Fibroblast of skin of scalp (primary cell): ENCODE measurements at regions not wholly inside any gene's neighbourhood (a gene's known extent, or its start where the extent isn't known, plus 50 kb on each side); places are given as distances from the start of the nearest gene placed in this dataset.

Source experiments
- DNase-seq: peaks from one replicate; pipeline ENCODE4 v3.0.0-alpha.2; 2013

DNA sequence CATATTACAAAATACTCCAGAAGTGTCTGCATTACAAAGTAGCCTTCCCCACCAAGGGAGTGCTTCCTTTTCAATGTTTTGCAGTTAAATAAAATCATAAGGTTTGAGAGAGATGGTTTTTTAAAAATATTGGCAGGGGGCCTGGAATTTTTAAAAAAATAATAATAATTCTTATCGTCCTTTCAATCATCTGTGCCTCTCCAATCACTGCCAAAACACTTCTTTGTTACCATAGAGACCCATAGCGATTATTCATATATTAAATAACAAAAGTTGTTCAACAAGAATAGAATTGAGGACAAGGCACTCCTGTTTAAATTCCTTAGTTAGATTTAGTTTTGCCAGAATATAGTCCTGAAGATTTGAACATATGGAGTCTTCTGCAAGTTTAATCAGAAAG is 203.1 kb downstream of the FAT4 start:
- DNase-seq: no peak

DNA sequence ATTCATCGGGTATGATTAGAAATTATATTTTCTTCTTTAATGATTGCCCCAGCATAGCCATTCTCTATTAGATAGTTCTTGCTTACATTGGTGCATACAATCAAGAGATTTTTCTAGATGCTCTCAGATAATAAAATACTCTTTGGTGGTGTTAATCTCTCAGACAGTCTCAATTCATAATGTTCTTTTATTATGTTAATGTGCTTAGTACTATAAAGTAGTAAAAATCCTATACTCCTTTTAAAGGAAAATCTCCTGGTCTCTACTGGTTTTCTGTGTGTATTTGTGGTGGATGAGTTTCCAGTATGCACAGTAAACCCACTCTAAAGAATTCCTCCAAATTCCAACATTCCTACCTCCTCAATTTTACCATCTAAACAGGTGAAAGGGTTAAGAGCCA is 203.5 kb downstream of the FAT4 start:
- DNase-seq: no peak

DNA sequence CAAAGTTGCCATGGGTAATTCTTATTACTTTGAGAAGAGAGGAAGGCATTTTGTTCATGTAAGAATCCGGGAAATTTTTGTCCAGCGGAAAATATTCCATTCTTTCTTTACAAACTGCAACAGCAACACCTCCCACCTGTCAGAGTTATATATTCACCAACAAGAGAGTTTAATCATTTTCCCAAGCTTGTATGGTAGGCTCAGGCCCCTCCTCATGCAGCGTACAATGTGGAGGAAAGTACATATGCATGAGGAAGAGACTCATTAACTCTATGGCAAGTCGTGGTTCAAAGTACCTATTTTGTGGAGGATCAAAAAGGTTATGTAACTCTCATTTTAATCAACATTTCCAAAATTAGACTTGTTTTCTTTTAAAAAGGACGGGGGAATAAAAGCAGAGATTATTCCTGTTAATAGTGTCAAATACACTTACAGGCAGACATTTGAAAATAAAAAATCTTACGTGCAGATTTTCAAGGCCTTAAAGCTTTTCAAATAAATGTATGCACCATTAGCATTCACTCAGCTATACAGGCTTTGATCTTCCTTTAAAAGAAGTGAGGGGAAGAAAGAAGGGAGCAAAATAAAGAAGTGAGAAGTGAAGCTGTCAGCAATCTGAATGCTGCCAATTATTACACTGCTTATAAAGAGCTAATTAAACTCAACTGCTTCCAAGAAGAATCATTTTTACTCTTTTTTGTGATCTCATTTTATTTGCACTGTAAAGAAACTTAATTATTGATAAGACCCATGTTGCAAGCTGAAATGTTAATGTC is 204.8 kb downstream of the FAT4 start:
- DNase-seq: no peak

DNA sequence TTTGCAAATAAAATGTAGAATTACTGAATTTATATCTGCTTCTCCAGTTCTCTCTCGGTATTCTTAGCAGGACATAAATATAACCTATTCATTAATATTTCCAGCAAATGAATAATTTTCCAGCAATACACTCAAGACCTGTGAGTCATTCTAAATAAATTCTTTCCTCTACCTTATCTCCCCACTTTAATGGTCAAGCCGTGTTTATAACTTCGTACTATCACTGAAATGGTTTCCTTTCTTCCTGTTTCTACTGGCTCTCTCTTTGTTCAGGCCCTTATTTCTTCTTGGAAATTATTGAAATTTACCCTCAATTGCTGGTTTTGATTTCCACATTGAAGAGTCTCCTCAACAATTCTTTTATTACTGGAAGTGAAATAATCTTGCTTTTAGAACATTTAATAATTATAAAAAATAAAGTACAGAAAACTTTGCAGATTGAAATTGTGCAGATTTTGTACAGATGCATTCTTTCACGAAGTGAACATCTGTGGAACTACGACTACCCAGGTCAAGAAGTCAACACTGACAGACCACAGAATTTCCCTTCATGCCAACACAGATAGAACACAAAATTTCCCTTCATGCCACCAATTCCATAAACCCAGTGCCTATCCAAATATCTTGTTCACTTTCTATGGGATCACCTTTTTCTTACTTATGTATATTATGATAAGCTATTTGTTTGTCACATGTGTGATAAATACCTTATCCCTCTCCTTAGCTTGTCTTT is 205.7 kb downstream of the FAT4 start:
- DNase-seq: no peak

DNA sequence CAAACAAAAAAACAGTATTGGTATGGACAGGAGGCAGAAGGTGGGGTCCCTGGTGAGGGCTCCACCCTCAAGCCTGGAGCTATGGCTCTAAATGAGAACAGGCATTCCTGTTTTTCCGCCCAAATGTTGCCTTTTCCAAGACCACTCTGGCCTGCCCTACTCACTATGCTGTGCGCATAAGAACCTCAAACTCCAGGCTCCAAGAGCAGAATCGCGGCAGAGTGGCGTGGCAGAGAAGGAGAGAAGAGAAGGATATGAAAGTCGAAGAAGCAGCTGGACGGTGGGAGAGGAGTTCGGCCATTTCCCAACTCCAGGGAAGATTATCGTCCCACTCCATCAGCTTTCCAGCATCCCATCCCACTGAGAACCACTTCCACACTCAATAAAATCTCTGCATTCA is 207.8 kb downstream of the FAT4 start:
- DNase-seq: no peak

DNA sequence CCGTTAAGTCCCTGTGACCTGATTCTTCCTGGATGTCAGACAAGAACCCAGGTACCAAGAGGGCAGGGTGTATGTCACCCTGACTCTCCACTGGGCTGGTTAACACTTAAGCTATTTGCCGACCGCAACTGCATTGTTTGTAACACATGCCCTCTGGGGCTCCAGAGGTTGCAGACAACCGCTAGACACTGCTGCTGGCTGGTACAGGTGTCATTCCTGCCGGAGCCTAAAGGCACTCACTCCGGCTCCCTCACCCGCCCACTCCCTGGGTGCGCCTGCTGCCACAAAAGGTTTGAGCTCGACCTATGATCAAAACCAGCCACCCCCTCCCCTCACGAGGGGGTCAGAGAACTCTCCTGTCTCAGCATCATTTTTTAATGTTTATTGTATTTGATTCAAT is 208.2 kb downstream of the FAT4 start:
- no peak for DNase-seq

DNA sequence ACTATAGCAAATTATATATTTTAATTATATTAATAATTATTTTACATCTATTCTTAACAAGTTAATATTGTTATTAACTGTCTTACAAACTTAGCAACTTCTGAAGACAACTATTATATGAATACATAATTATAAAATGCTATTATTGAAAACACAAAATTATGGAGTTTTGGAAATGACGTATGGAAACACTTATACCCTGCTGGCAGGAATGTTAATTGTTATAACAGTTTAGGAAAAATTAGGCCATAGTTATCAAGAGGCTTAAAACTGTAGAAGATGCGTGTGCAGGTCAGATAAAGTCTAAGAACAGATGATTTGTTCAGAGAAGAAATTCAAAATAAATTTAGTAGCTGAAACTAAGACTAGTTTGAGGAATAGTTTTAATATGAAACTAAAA is 211.7 kb downstream of the FAT4 start:
- DNase-seq: no peak

DNA sequence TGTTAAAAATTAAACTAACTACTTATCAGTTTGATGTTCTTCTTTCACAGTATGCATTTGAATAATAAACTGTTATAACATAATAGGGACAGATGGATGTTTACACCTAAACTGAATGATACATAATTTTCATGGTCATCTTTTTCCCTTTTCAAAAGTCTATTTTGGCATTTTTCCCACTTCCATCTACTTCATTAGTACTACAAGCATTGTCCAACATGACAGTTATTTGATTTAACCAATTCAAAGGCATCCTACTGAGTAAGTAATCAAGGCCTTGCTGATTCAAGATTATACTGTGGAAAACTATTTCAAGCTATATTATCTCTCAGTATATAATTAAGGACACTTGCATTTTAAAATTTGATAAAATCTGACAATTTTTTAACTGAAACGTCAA is 212.9 kb downstream of the FAT4 start:
- no peak for DNase-seq

DNA sequence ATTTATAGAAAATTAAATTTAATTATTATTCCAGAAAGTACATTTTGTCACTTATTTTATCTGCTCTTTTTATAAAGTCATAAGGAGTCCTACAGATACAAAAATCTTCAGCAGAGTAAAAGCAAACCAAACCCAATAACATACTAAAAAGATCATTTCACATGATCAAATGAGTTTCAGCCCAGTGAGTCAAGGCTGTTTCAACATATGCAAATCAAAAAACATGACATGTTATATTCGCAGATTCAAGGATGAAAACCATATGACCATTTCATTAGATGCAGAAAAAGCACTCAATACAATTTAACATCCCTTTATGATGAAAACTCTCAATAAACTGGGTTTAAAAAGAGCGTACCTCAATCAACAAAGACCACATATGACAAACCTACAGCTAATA is 214.3 kb downstream of the FAT4 start:
- DNase-seq: no peak

DNA sequence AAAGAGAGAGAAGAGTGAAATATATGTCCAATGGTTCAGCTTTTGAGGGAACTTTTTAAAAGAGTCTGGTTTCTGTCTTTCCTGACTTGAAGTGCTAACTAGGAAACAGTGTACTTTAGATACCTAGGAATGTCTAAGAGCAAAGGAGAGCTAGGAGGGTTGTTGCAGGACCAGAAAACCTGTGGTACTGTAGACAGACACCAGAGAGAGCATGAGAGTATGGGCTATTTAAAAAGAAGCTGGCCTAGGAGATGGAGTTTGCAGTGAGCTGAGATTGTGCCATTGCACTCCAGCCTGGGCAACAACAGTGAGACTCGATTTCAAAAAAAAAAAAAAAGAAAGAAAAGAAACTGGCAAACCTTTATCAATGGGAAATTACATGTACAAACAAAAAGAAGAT is 223.9 kb downstream of the FAT4 start:
- no peak for DNase-seq

DNA sequence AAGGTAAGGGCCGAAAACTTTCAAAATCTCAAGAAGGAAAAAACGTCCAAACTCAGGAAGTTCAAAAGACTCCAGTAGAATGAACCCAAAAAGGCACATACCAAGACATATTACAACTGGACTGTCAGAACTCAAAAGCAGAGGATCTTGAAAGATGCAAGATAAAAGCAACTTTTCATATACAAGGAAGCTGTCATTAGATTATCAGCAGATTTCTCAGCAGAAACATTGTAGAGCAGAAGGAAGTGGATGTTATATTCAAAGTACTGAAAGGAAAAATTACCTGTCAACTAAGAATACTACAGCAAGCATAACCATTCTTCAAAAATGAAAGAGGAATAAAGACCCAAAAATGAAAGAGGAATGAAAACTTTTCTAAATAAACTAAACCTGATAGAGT is 224.9 kb downstream of the FAT4 start:
- DNase-seq: no peak

DNA sequence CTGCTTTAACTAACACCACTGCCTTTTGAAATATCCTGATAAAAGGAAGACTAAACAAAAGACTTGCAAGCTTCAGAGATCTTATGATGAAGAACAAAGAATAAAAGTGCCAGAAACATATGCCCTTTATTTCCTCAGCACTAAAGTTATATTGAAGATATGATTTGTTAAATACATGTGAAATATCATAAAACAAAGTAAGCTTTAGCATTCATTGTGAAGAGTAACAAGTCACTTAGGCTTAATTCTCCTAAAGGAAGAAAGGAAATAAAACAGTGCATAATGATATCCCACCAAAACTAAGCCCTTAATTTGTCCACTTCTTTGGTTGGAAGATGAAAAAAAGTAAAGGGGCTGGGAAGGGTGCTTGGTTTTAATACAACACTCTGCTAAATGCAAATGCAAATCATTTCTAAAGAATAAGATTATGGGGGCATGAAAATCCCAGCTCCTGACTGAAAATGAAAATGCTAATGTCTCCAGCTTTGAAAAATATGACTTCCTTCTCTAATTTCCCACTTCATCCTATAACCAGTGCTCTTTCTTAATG is 227.2 kb downstream of the FAT4 start:
- DNase-seq: no peak

DNA sequence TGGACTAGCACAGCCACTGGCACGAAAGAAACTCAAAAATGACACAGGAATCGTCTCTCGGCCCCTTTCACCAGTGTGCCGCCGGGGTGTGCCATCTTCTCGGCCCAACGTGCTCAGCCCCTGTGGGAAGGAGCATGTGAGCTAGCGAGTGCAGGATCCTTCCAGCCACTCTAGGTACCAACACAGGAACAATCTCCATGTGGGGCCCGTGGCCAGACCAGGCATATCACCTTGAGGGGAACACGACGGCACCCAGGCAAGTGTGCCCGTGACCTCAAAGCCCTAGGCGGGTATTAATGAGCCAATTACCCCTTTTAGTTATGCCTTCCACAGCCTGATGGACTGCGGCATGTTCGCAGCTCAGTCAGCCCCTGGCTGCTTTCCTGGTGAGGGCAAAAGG is 231.5 kb downstream of the FAT4 start:
- DNase-seq: no peak

DNA sequence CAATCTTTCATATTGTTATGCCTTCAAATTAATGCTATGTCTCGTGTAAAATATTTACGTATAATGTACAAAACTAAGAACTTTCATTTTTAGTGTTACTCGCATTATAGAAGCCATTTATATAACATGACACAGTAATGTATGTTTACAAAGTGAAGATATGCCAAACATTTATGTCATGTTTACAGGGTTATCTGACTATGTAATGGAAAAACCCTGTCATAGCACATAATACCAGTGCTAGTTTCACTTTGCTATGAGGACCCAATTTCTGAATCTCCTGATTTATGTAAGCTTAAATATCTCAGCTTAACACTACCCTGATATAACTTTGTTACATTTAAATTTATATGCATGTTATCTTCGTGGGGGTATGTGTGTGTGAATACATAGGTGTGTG is 233.1 kb downstream of the FAT4 start:
- DNase-seq: peak; percentile 43

DNA sequence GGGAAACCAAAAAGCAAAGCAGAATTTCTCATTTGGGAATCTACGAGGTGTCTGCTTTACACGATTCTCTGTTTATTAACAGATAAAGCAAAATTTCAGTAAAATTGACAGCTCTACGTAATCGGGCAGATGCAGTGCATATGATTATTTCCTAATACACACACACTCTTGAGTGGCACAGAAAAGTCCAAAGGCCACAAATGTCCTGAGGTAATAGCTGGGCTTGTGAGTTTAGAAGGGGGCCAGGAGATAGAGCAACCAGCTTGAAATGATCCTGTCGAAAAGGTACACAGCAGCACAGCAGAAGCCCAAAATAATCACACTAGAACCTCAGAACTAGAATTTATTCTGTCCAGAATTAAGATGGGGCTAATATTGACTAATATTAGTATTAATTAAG is 236.0 kb downstream of the FAT4 start:
- DNase-seq: no peak

DNA sequence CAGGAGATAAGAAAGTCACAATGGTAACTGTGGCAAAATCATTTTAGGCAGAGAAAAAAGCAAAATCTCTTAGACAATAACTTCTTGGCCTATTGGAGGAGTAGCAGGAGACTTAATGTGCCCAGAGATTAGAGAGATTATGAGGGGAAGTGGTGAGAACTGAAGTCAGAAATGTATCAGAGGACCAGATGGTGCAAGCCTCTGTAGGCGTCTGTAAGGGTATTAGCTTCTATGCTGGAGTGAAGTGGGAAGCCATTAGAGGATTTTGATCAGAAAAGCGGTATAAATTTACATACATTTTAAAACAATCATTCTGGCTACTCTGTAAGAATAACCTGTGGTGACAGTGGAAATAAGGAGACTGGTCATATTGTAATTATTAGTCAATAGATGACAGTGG is 236.7 kb downstream of the FAT4 start:
- no peak for DNase-seq

DNA sequence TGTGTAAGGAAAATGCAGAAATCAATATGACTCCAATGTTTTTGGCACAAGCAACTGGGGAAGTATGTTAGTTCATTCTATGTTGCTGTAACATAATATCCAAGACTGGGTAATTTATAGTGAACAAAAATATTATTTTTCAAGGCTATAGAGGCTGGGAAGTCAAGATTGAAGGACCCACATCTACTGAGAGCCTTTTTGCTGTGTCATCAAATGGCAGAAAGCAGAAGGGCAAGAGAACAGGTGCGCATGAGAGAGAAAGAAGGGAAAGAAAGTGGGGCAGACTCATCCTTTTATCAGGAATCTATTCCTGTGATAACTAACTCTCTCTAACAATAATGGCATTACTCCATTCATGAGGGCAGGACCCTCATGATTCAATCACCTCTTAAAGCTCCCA is 237.2 kb downstream of the FAT4 start:
- no peak for DNase-seq

DNA sequence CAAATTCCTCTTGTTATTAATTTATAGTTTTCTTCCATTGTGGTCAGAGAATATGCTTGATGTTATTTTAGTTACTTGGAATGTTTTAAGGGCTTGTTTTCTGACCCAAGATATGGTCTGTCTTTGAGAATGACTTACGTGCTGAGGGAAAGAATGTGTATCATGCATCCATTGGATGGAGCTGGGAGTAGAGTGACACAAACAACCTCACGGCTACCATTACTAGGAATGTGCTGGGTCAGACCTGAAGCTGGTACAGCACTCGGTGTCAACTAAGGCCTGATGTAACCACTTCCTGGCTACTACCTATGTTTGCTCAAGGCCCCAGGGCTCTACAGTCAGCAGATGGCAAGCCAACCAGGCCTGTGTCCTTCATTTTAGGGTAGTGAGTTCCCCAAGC is 257.8 kb downstream of the FAT4 start:
- peak; percentile 6 for DNase-seq

DNA sequence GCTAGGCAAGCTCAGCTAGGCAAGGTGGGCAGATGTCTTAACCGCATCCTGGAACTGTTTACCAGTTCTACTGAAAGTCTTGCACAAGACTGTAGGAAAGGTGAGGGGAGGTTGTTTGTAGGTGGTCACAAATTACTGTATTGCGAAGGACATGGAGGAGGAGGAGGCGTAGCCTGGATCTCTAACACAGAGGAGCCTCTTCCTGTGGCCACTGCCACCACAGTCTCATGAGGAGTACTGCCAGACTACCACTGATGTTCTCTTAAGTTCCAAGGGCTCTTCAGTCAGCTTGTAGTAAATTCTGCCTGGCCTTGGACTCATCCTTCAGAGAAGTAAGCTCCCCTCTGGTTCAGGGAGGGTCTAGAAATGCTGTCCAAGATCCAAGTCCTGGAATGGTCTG is 258.6 kb downstream of the FAT4 start:
- DNase-seq: no peak

DNA sequence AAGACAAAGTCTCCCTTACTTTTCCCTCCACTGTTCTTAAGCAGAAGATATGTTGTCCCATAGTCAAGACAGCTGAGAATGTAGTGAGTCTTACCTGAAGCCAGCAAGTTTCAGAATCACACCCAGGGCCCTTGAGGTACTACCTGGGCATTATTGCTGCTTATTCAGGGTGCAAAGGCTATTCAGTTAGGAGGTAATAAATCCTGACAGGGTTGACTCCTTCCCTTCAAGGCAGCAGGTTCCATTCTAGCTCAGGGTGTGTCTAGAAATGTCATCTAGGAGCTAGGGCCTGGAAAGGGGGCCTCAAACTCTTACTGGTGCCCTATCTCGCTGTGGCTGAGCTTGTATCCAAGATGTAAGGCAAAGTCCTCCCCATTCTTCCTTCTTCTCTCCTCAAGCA is 259.0 kb downstream of the FAT4 start:
- no peak for DNase-seq

DNA sequence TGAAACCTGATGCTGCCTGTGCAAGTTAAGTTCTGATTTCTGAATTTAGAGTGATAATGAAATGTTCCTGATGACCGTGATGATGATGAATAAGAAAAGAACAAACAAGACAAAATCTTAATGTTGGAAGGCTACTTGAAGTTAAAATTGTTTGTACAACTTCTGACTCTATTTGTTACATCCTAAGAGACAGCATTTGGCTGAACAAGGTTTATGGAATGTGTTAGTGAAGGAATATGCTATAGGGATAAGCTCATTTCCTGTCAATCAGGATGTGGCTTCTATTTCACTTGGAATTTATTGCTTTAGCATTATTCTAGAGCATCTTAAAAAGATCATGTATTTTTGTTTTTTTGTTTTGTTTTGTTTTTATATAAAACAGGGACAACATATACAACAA is 267.5 kb downstream of the FAT4 start:
- peak; percentile 48 for DNase-seq

DNA sequence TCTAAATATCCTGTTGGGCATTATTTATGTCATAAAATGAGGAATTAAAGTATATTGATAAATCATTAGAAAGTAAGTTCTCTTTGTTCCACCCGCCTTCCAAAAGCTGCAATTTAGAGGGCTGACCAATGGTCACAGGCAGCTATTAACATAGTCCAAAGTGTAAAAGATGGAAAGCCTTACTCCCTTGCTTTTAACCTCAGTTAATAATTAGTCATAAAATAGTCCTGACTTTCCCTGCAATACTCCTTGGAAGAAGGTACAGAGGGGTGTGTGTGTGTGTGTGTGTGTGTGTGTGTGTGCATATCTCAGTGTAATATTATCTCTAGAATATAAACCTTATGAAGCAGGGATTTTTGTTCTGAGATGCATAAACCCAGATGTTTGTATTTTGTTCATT is 275.4 kb downstream of the FAT4 start:
- no peak for DNase-seq

DNA sequence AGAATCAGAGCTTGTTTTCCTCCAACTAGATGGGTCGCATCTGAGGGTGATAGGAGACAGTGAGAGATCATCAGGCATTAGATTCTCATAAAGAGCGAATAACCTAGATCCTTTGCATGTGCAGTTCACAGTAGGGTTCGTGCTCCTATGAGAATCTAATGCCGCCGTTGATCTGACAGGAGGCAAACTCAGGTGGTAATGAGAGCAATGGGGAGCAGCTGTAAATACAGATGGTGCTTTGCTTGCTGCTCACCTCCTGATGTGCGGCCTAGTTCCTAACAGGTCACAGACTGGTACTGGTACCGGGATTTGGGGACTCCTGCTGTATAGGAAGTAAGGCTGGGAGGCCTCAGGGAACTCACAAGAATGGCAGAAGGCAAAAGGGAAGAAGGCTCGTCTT is 276.5 kb downstream of the FAT4 start:
- no peak for DNase-seq

DNA sequence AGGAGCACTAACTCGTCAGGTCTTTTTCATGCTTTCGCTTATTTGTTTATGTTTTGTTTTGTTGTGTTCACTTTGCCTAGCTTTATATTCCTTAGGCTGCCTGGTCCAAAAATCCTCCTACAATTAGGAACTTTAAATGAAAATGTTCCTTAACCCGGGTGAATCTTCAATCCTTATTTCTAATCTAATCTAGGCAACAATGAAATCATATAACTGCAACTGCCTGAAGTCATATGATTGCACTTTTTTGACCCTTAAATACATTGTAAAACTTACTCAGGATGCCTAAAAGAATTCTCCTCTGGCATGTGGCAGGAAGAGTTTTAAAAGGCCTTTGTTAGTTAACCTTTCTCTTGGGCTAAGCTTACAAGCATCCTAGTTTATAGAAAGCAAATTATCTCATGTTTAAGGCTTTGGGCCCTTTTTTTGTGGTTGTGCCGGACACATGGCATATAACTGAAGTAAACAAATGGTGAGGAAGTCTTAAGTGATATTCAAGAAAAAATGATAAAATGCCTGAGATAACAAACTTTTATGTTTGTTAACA is 279.4 kb downstream of the FAT4 start:
- DNase-seq: no peak
